Gastroesophageal sphincter (tissue), 4 donors: ENCODE measurements at regions not wholly inside any gene's neighbourhood (a gene's known extent, or its start where the extent isn't known, plus 50 kb on each side); places are given as distances from the start of the nearest gene placed in this dataset.
"Not testable (repeated sequence)": the region's sequence is repeated elsewhere in the genome, so short reads cannot be mapped to it uniquely, and the experiment has no call there.

Experiments used
- ATAC-seq: fragments of 150-250 bp; one replicate; pipeline ENCODE4 v1.9.1; 2016; ENCODE audit warnings: mild to moderate bottlenecking, moderate library complexity
- H3K27ac ChIP-seq, 4 donors: fragments of 200-600 bp; sonication (generic) in 3 of 4; 1 replicate in 3 of 4; 2 replicates in 1 of 4; pipeline ENCODE4 v1.5.1; 2016 to 2019
- H3K27me3 ChIP-seq: fragments of 200-600 bp; sonication (generic); one replicate; pipeline ENCODE4 v1.5.1; 2019
- H3K36me3 ChIP-seq, 2 donors: fragments of 200-600 bp; sonication (generic); one replicate each; pipeline ENCODE4 v1.5.1; 2019; ENCODE audit warnings: control low read depth in 1 of 2
- H3K4me1 ChIP-seq, 3 donors: fragments of 200-600 bp; sonication (generic); 1 replicate in 2 of 3; 2 replicates in 1 of 3; pipeline ENCODE4 v1.5.1; 2016 to 2019; ENCODE audit warnings: control low read depth in 2 of 3
- H3K4me3 ChIP-seq, 2 donors: fragments of 200-600 bp; sonication (generic); one replicate each; pipeline ENCODE4 v1.5.1; 2019; ENCODE audit warnings: mild to moderate bottlenecking in 1 of 2, moderate library complexity in 1 of 2
- H3K9me3 ChIP-seq, 3 donors: fragments of 200-600 bp; sonication (generic); one replicate each; pipeline ENCODE4 v1.5.1; 2017 to 2019; ENCODE audit warnings: control low read depth in 2 of 3
- CTCF ChIP-seq, 4 experiments: fragments of 200-600 bp in 2 of 4; fragments of 450-650 bp in 2 of 4; sonication (generic) in 1 of 4; IDR thresholded peaks; one replicate each; pipeline ENCODE4 v1.5.1; 2017 to 2019; ENCODE audit warnings: antibody characterized with exemption in 4 of 4, mild to moderate bottlenecking in 2 of 4, moderate library complexity in 2 of 4
- EP300 ChIP-seq: sonication (generic); formaldehyde crosslinking; IDR thresholded peaks from one replicate; pipeline ENCODE4 v1.6.1; 2017; ENCODE audit warnings: antibody characterized with exemption, mild to moderate bottlenecking
- POLR2A ChIP-seq, 2 donors: fragments of 450-650 bp; IDR thresholded peaks; one replicate each; pipeline ENCODE4 v1.6.1; 2017; ENCODE audit warnings: antibody characterized with exemption in 2 of 2, mild to moderate bottlenecking in 2 of 2, moderate library complexity in 1 of 2
- POLR2AphosphoS5 ChIP-seq: sonication (generic); formaldehyde crosslinking; IDR thresholded peaks from one replicate; pipeline ENCODE4 v1.6.1; 2017; ENCODE audit warnings: antibody characterized with exemption
- WGBS, 2 donors: methylation state at CpG; one replicate each; pipeline ENCODE4 v1.1.5; 2018; ENCODE audit warnings: low coverage in 1 of 2; 5-methylcytosine and 5-hydroxymethylcytosine counted together

- Histone ChIP-seq H3K27ac (no peak overlapping the region), H3K4me1 (no peaks in the 10 kb centered on the region), H3K36me3 (no peaks in the 10 kb centered on the region), H3K4me3 (no peak overlapping the region), H3K9me3 (peaks cover 0 to 30% (median 0%) of the 10 kb centered on the region in 3 donors), H3K27me3 (no peaks in the 10 kb centered on the region)
- TF ChIP-seq CTCF (IDR thresholded peaks at IDR 0.05) = no peak
- TF ChIP-seq POLR2A (IDR thresholded peaks at IDR 0.05) = no peak
- TF ChIP-seq EP300 = no peak
- TF ChIP-seq POLR2AphosphoS5 = no peak
- WGBS, 2 donors = 60 to 90% methylated on average over 2 of the region's 4 CpGs
- ATAC-seq = no peak
Measured at GRCh38 chr9:22229069-22229468, 217.6 kb upstream of the DMRTA1 start.

GRCh38 chr9:22231309-22231708 is 215.3 kb upstream of the DMRTA1 start:
- H3K4me3 ChIP-seq, H3K36me3 ChIP-seq, ATAC-seq, H3K4me1 ChIP-seq, H3K27me3 ChIP-seq, H3K27ac ChIP-seq: not testable (repeated sequence)
- peaks cover 0 to 16% (median 0%) of the 10 kb centered on the region in 3 donors for H3K9me3 ChIP-seq

GRCh38 chr9:22232971-22233370 is 213.7 kb upstream of the DMRTA1 start:
- TF ChIP-seq CTCF (IDR thresholded peaks at IDR 0.05) = no peak
- no peak for TF ChIP-seq POLR2A (IDR thresholded peaks at IDR 0.05)
- no peak for TF ChIP-seq POLR2AphosphoS5
- no peak for TF ChIP-seq EP300
- ATAC-seq = no peak
- WGBS, 2 donors = 38 to 43% methylated on average over 1 of the region's 1 CpG
- Histone ChIP-seq H3K4me3 (no peak overlapping the region), H3K27ac (no peak overlapping the region), H3K27me3 (no peaks in the 10 kb centered on the region), H3K4me1 (no peaks in the 10 kb centered on the region), H3K36me3 (no peaks in the 10 kb centered on the region), H3K9me3 (peaks cover 0 to 16% (median 0%) of the 10 kb centered on the region in 3 donors)

- Histone ChIP-seq H3K36me3 (no peaks in the 10 kb centered on the region), H3K9me3 (no peaks in the 10 kb centered on the region), H3K4me1 (no peaks in the 10 kb centered on the region), H3K27me3 (no peaks in the 10 kb centered on the region), H3K27ac (no peak overlapping the region), H3K4me3 (no peak overlapping the region)
- WGBS, 2 donors = 88 to 93% methylated on average over 2 to 3 of the region's 3 CpGs
- TF ChIP-seq EP300 = no peak
- TF ChIP-seq POLR2A (IDR thresholded peaks at IDR 0.05) = no peak
- no peak for TF ChIP-seq POLR2AphosphoS5
- no peak for TF ChIP-seq CTCF (IDR thresholded peaks at IDR 0.05)
- peak; percentile 34 for ATAC-seq
Measured at GRCh38 chr9:22237497-22238363, 208.9 kb upstream of the DMRTA1 start.

GRCh38 chr9:22238809-22239684 is 207.6 kb upstream of the DMRTA1 start:
- no peaks in the 10 kb centered on the region for H3K4me1 ChIP-seq
- H3K27me3 ChIP-seq = no peaks in the 10 kb centered on the region
- H3K27ac ChIP-seq = no peak overlapping the region
- H3K36me3 ChIP-seq = no peaks in the 10 kb centered on the region
- TF ChIP-seq CTCF (IDR thresholded peaks at IDR 0.05) (peak; percentile 8 to 49 (median 28)), POLR2A (IDR thresholded peaks at IDR 0.05) (no peak)
- no peaks in the 10 kb centered on the region for H3K9me3 ChIP-seq
- H3K4me3 ChIP-seq = no peak overlapping the region
- 19 to 23% methylated on average over 7 to 9 of the region's 9 CpGs for WGBS, 2 donors
- no peak for ATAC-seq
